Mesenchymal stem cell (in vitro differentiated cells and primary cell): ENCODE measurements at regions not wholly inside any gene's neighbourhood (a gene's known extent, or its start where the extent isn't known, plus 50 kb on each side); places are given as distances from the start of the nearest gene placed in this dataset.

ENCODE experiments used
- DNase-seq: peaks from one replicate; pipeline ENCODE4 v3.0.0-alpha.2; 2013
- H2AFZ ChIP-seq: one replicate; pipeline ENCODE4 v1.6.1; 2013; ENCODE audit warnings: low read depth, mild to moderate bottlenecking, control low read depth, inconsistent platforms, low read length, moderate library complexity
- H2AK5ac ChIP-seq: 2 replicates; pipeline ENCODE4 v1.6.1; 2013; ENCODE audit warnings: low read length, moderate library complexity, mild to moderate bottlenecking, inconsistent platforms; ENCODE audit not compliant: severe bottlenecking
- H2BK120ac ChIP-seq: one replicate; pipeline ENCODE4 v1.6.1; 2013; ENCODE audit warnings: low read depth, mild to moderate bottlenecking, inconsistent platforms, low read length, moderate library complexity
- H2BK12ac ChIP-seq, 2 experiments: one replicate each; pipeline ENCODE4 v1.6.1; 2013; ENCODE audit warnings: inconsistent platforms in 2 of 2, low read length in 2 of 2, mild to moderate bottlenecking in 2 of 2, moderate library complexity in 2 of 2, control low read depth in 1 of 2
- H2BK15ac ChIP-seq: one replicate; pipeline ENCODE4 v1.6.1; 2013; ENCODE audit warnings: mild to moderate bottlenecking, low read depth, inconsistent platforms; ENCODE audit not compliant: poor library complexity, severe bottlenecking
- H2BK5ac ChIP-seq: 2 replicates; pipeline ENCODE4 v1.6.1; 2013; ENCODE audit warnings: low read depth, mild to moderate bottlenecking, low read length, control low read depth, inconsistent platforms; ENCODE audit not compliant: poor library complexity, severe bottlenecking
- H3K14ac ChIP-seq, 2 experiments: one replicate each; pipeline ENCODE4 v1.6.1; 2013; ENCODE audit warnings: inconsistent platforms in 2 of 2, low read length in 2 of 2, control low read depth in 1 of 2, mild to moderate bottlenecking in 1 of 2, moderate library complexity in 1 of 2
- H3K18ac ChIP-seq, 2 experiments: one replicate each; pipeline ENCODE4 v1.6.1; 2013; ENCODE audit warnings: inconsistent platforms in 2 of 2, low read length in 2 of 2, control low read depth in 1 of 2, low read depth in 1 of 2, mild to moderate bottlenecking in 1 of 2
- H3K23ac ChIP-seq, 2 experiments: one replicate each; pipeline ENCODE4 v1.6.1; 2013; ENCODE audit warnings: inconsistent platforms in 2 of 2, low read length in 2 of 2, mild to moderate bottlenecking in 2 of 2, moderate library complexity in 2 of 2, control low read depth in 1 of 2
- H3K27ac ChIP-seq: 2 replicates; pipeline ENCODE4 v1.5.1; 2013; ENCODE audit warnings: mild to moderate bottlenecking, moderate library complexity, low read length, control low read depth, inconsistent platforms; ENCODE audit not compliant: poor library complexity, severe bottlenecking
- H3K27me3 ChIP-seq, 2 experiments: 2 replicates each; pipeline versions ENCODE4 v1.6.1 to v1.7.0; 2013; ENCODE audit warnings: low read length in 2 of 2, mild to moderate bottlenecking in 2 of 2, moderate library complexity in 2 of 2, control low read depth in 1 of 2, inconsistent platforms in 1 of 2; ENCODE audit not compliant: control insufficient read depth in 1 of 2, insufficient read depth in 1 of 2
- H3K36me3 ChIP-seq, 2 experiments: 2 replicates each; pipeline versions ENCODE4 v1.6.1 to v1.7.0; 2013; ENCODE audit warnings: low read length in 2 of 2, control low read depth in 1 of 2, inconsistent platforms in 1 of 2, low read depth in 1 of 2, mild to moderate bottlenecking in 1 of 2; ENCODE audit not compliant: insufficient read depth in 2 of 2, control insufficient read depth in 1 of 2
- H3K4ac ChIP-seq, 2 experiments: one replicate each; pipeline ENCODE4 v1.6.1; 2013; ENCODE audit warnings: inconsistent platforms in 2 of 2, low read length in 2 of 2, mild to moderate bottlenecking in 2 of 2, moderate library complexity in 2 of 2, control low read depth in 1 of 2, low read depth in 1 of 2
- H3K4me1 ChIP-seq: 2 replicates; pipeline ENCODE4 v1.6.1; 2013; ENCODE audit warnings: low read depth, low read length, control low read depth; ENCODE audit not compliant: control insufficient read depth, insufficient read depth
- H3K4me2 ChIP-seq: 2 replicates; pipeline ENCODE4 v1.6.1; 2013; ENCODE audit warnings: low read length, mild to moderate bottlenecking, inconsistent platforms; ENCODE audit not compliant: poor library complexity, severe bottlenecking
- H3K4me3 ChIP-seq, 2 experiments: 2 replicates each; pipeline versions ENCODE4 v1.5.1 to v1.7.0; 2013; ENCODE audit warnings: low read length in 2 of 2, mild to moderate bottlenecking in 2 of 2, control low read depth in 1 of 2, low read depth in 1 of 2; ENCODE audit not compliant: insufficient read depth in 1 of 2
- H3K79me1 ChIP-seq: replicated peaks from 2 replicates; pipeline ENCODE4 v1.6.1; 2013; ENCODE audit warnings: mild to moderate bottlenecking, control low read depth, low read length, inconsistent platforms; ENCODE audit not compliant: poor library complexity, severe bottlenecking
- H3K9ac ChIP-seq: 2 replicates; pipeline ENCODE4 v1.7.0; 2013; ENCODE audit warnings: mild to moderate bottlenecking, low read length, moderate library complexity
- H3K9me3 ChIP-seq: 2 replicates; pipeline ENCODE4 v1.7.0; 2013; ENCODE audit warnings: mild to moderate bottlenecking, low read length; ENCODE audit not compliant: control insufficient read depth
- H4K8ac ChIP-seq: one replicate; pipeline ENCODE4 v1.6.1; 2013; ENCODE audit warnings: inconsistent platforms, mild to moderate bottlenecking, low read length, moderate library complexity
- H4K91ac ChIP-seq: one replicate; pipeline ENCODE4 v1.6.1; 2013; ENCODE audit warnings: mild to moderate bottlenecking, low read length, inconsistent platforms
- WGBS: methylation state at CpG from one replicate; pipeline ENCODE4 v1.1.7; 2013; ENCODE audit warnings: mixed read lengths; 5-methylcytosine and 5-hydroxymethylcytosine counted together

- Histone ChIP-seq H3K36me3 (no peaks in the 10 kb centered on the region), H3K23ac (no peak overlapping the region), H3K4me1 (no peaks in the 10 kb centered on the region), H2AFZ (no peak overlapping the region), H4K91ac (no peak overlapping the region), H3K9me3 (no peaks in the 10 kb centered on the region), H2BK15ac (no peak overlapping the region), H3K27me3 (peaks cover 0 to 6% of the 10 kb centered on the region in 2 experiments), H2BK12ac (no peak overlapping the region), H2BK120ac (no peak overlapping the region), H3K27ac (no peak overlapping the region), H3K4me2 (no peak overlapping the region), H3K4me3 (no peak overlapping the region), H4K8ac (no peak overlapping the region), H2AK5ac (no peak overlapping the region), H3K79me1 (no peaks in the 10 kb centered on the region), H3K9ac (no peak overlapping the region), H3K18ac (no peak overlapping the region), H3K14ac (no peak overlapping the region), H3K4ac (no peak overlapping the region), H2BK5ac (no peak overlapping the region)
- WGBS = 74% methylated on average over 6 of the region's 7 CpGs
- DNase-seq = no peak
Observed at GRCh38 chr21:35674895-35675470, 385.3 kb downstream of the SETD4 start.

- H3K4me3 ChIP-seq = no peak overlapping the region
- no peak overlapping the region for H2BK120ac ChIP-seq
- no peak overlapping the region for H3K23ac ChIP-seq
- no peak overlapping the region for H3K9ac ChIP-seq
- H3K9me3 ChIP-seq = no peaks in the 10 kb centered on the region
- H3K4me2 ChIP-seq = no peak overlapping the region
- H4K91ac ChIP-seq = no peak overlapping the region
- H2AFZ ChIP-seq = no peak overlapping the region
- no peak overlapping the region for H3K4ac ChIP-seq
- 94% methylated on average over 13 of the region's 13 CpGs for WGBS
- H4K8ac ChIP-seq = no peak overlapping the region
- H3K18ac ChIP-seq = no peak overlapping the region
- no peaks in the 10 kb centered on the region for H3K79me1 ChIP-seq
- no peaks in the 10 kb centered on the region for H3K36me3 ChIP-seq
- H2BK5ac ChIP-seq = no peak overlapping the region
- no peak for DNase-seq
- H2BK12ac ChIP-seq = no peak overlapping the region
- H3K27me3 ChIP-seq = peaks cover 0 to 6% of the 10 kb centered on the region in 2 experiments
- H3K4me1 ChIP-seq = no peaks in the 10 kb centered on the region
- no peak overlapping the region for H2AK5ac ChIP-seq
- H2BK15ac ChIP-seq = no peak overlapping the region
- H3K14ac ChIP-seq = no peak overlapping the region
- H3K27ac ChIP-seq = no peak overlapping the region
Observed at GRCh38 chr21:35674091-35674671, 386.1 kb downstream of the SETD4 start.

GRCh38 chr21:35672313-35672712 is 388.0 kb downstream of the SETD4 start:
- Histone ChIP-seq H3K27ac (no peak overlapping the region), H3K27me3 (peaks cover 0 to 12% of the 10 kb centered on the region in 2 experiments), H3K36me3 (no peaks in the 10 kb centered on the region), H3K23ac (no peak overlapping the region), H3K4me1 (no peaks in the 10 kb centered on the region), H2AK5ac (no peak overlapping the region), H2BK12ac (no peak overlapping the region), H2BK5ac (no peak overlapping the region), H4K91ac (no peak overlapping the region), H3K79me1 (no peaks in the 10 kb centered on the region), H3K4ac (no peak overlapping the region), H4K8ac (peak overlapping the region; percentile 15), H3K9ac (no peak overlapping the region), H3K4me3 (no peak overlapping the region), H2BK120ac (no peak overlapping the region), H3K4me2 (no peak overlapping the region), H2BK15ac (no peak overlapping the region), H3K9me3 (no peaks in the 10 kb centered on the region), H2AFZ (no peak overlapping the region), H3K18ac (no peak overlapping the region), H3K14ac (no peak overlapping the region)
- DNase-seq = no peak
- WGBS = 84% methylated on average over 3 of the region's 3 CpGs

GRCh38 chr21:35664683-35665082 is 395.6 kb downstream of the SETD4 start:
- Histone ChIP-seq H3K36me3 (no peaks in the 10 kb centered on the region), H3K4ac (no peak overlapping the region), H3K27ac (no peak overlapping the region), H3K4me2 (no peak overlapping the region), H3K9me3 (no peaks in the 10 kb centered on the region), H4K91ac (no peak overlapping the region), H2BK12ac (no peak overlapping the region), H3K23ac (no peak overlapping the region), H2AFZ (no peak overlapping the region), H2BK120ac (no peak overlapping the region), H3K79me1 (no peaks in the 10 kb centered on the region), H2BK15ac (no peak overlapping the region), H3K27me3 (peaks cover 0 to 20% of the 10 kb centered on the region in 2 experiments), H3K14ac (no peak overlapping the region), H2AK5ac (no peak overlapping the region), H3K4me3 (no peak overlapping the region), H2BK5ac (no peak overlapping the region), H3K18ac (no peak overlapping the region), H3K4me1 (no peaks in the 10 kb centered on the region), H3K9ac (no peak overlapping the region), H4K8ac (no peak overlapping the region)
- no peak for DNase-seq
- WGBS = 96% methylated on average over 1 of the region's 3 CpGs
